ENCODE measurements at regions not wholly inside any gene's neighbourhood (a gene's known extent, or its start where the extent isn't known, plus 50 kb on each side); places are given as distances from the start of the nearest gene placed in this dataset.

- TF ChIP-seq CTCF (conservative IDR thresholded peaks at IDR 0.05; ENCODE audit: low read depth, low read length) (no peak), EZH2phosphoT487 (IDR thresholded peaks at IDR 0.05; ENCODE audit: borderline replicate concordance, low read length) (no peak), EZH2 (IDR thresholded peaks at IDR 0.05; ENCODE audit: low read length, unreplicated experiment) (no peak)
Observed at GRCh38 chr5:57004800-57005199, 52.9 kb upstream of the MIER3 start.
